Fibroblast of pulmonary artery (primary cell): ENCODE measurements at regions not wholly inside any gene's neighbourhood (a gene's known extent, or its start where the extent isn't known, plus 50 kb on each side); places are given as distances from the start of the nearest gene placed in this dataset.

Source experiments
- DNase-seq: peaks from one replicate; pipeline ENCODE4 v3.0.0-alpha.2; 2010; ENCODE audit warnings: low read depth
- H3K4me3 ChIP-seq: replicated peaks from 2 replicates; pipeline ENCODE4 v1.5.1; 2011; ENCODE audit warnings: low read depth, mild to moderate bottlenecking, control low read depth, low read length, moderate library complexity
- TF ChIP-seq, protein P1 (sequence below): IDR thresholded peaks from 2 replicates; pipeline ENCODE4 v1.5.1; 2011; ENCODE audit warnings: mild to moderate bottlenecking, control low read depth, low read length, inconsistent platforms; ENCODE audit errors: missing control alignments

DNA sequence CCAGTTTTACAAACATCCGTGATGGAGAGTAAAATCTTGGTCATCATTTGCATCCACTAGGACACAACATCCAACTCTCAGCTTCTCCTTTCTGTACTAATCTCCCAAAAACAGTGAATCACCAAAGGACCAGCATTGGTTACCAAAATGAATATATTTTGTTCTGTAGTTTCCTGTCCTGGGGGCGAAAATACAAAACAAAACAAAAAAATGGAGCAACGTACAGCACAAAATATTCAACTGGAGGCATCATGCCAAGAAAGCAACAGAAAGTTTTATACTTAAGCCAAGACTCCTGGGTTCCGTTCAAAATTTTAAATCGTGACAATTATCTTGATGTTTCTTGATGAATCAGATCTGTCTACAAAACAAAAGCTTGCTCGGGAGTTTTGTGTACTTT is 126.6 kb upstream of the CCDC28A start:
- peak overlapping the region; percentile 50 for H3K4me3 ChIP-seq
- DNase-seq = peak; percentile 90
- TF ChIP-seq, protein P1, sequence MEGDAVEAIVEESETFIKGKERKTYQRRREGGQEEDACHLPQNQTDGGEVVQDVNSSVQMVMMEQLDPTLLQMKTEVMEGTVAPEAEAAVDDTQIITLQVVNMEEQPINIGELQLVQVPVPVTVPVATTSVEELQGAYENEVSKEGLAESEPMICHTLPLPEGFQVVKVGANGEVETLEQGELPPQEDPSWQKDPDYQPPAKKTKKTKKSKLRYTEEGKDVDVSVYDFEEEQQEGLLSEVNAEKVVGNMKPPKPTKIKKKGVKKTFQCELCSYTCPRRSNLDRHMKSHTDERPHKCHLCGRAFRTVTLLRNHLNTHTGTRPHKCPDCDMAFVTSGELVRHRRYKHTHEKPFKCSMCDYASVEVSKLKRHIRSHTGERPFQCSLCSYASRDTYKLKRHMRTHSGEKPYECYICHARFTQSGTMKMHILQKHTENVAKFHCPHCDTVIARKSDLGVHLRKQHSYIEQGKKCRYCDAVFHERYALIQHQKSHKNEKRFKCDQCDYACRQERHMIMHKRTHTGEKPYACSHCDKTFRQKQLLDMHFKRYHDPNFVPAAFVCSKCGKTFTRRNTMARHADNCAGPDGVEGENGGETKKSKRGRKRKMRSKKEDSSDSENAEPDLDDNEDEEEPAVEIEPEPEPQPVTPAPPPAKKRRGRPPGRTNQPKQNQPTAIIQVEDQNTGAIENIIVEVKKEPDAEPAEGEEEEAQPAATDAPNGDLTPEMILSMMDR = no peak

DNA sequence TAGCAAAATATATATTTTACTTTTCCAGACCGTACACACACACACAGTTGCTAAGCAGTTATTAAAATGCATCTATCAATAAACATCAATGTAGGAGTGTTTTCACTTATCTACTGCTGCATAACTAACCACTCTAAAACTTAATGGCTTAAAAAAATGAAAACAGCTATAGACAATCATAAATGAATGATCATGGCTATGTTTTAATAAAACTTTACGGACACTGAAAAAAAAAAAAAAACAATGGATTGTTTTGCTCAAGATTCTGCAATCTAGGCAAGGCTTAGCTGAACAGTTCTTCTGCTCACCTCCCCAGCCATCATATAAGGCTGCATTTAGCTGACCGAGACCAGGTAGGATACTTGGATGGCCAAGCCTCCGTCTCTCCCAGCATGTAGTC is 125.4 kb upstream of the CCDC28A start:
- no peak for DNase-seq
- no peak overlapping the region for H3K4me3 ChIP-seq
- TF ChIP-seq, protein P1 = no peak

DNA sequence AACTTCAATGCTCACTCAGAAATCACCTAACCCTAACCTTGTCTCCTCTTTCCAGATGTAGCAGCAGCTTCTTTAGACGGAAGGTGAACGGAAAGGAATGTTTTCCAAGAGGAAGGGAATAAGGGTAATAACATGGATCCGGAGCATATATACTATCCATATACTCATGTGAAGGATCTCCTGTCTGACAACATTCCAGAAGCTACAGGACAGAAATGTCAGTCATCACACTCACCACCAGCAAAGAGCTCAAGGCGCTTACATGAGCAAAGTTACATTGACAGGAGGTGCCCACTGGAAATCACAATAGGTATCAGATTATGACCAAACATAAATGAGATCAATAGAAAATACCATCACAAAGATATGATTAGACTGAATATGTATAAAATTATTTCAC is 122.1 kb upstream of the CCDC28A start:
- no peak overlapping the region for H3K4me3 ChIP-seq
- TF ChIP-seq, protein P1 = no peak

DNA sequence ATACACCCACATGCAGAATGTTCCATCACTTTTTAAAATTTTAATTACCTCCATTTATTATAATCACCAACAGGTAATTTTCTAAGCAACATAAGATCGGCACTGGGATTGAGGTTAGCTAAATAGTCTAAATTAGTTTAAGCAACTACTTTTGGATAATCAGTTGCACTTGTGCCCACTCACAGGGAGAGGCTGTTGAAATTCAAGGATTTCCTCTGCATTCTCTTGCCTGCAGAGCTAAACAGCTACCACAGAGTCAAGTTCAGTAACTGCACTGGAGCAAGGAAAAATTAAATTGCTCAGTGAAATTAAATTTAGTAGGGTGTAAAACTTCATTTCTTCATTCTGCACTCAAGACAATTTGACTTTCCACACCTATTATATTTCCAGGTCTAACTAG is 120.7 kb upstream of the CCDC28A start:
- DNase-seq = no peak
- no peak overlapping the region for H3K4me3 ChIP-seq
- TF ChIP-seq, protein P1 = no peak

More for the DNA sequence above, 122.1 kb upstream of the CCDC28A start:
- DNase-seq = no peak

DNA sequence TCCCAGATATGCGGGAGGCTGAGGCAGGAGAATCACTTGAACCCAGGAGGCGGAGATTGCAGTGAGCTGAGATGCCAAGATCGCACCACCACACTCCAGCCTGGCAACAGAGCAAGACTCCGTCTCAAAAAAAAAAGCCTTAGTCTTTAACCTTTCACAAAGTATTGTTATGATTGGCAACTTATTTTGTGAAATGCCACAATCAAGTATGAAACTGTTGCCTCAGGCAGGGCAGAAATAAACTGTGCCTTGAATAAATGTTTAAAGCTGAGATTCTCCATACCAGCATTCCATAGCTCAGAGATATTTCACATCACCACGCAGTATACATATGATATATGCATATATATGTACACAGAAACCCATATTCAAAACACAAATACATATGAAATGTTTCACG is 120.1 kb upstream of the CCDC28A start:
- TF ChIP-seq, protein P1 = no peak
- no peak overlapping the region for H3K4me3 ChIP-seq
- DNase-seq = no peak

DNA sequence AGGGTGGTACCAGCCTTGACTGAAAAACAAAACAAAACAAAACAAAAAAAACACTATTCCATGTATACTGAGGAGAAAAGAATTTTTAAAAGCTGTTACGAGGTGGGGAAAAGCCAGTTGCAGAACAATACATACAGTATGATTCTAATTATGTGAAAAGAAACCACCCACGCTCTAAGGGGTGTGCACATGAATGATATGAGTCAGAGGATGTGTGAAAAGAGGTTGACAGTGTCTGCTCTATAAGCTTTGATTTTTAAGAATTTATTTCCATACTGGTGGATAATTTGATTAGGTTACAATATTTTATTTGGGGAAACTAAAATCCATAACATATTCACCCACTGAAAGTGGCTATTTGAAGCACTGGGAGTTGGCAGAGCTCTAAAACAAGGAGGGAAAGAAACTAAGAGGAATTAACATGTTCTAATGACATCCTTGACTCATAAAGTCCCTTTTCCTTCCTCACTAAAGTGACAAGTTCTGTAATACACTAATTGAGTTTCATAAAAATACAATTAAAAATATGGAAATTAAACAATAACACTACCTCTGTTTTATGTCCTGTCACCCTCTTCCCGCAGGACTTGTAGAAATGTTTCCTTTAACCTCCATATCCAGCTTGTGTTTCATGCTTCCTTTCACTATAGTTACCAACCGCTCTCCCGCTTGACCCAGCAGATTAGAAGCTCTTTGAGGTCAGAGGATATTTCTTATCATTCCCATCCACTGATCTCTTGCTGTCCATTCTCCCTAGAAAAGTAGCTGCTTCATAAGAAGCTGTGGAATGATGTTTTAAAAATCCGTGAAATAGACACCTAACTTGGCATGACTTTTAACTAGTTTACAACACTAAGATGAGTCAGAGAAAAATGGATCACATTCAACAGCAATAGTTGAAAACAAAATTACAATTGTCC is 118.6 kb upstream of the CCDC28A start:
- peak overlapping the region; percentile 43 for H3K4me3 ChIP-seq
- TF ChIP-seq, protein P1 = no peak
- DNase-seq = peak; percentile 39

DNA sequence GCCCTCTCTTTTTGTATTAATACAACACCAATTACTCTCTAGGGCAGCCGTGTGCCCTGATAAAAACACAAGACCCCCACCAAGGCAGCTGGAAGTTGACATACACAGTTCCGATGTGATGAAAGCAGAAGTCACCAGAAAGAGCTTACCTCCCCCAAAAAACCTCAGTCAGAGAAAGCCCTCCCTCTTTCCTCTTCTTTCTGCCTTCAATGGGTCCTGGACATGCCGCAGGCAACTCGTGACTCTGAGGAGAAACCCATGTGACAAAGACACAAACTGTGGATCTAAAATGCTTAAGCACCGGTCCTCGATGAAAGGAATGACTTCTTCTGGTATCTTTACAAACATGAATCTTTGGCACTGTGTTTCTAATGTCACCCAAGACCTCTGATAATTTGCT is 117.7 kb upstream of the CCDC28A start:
- no peak overlapping the region for H3K4me3 ChIP-seq
- TF ChIP-seq, protein P1 = no peak
- peak; percentile 39 for DNase-seq
